ENCODE measurements at regions not wholly inside any gene's neighbourhood (a gene's known extent, or its start where the extent isn't known, plus 50 kb on each side); places are given as distances from the start of the nearest gene placed in this dataset.

DNA sequence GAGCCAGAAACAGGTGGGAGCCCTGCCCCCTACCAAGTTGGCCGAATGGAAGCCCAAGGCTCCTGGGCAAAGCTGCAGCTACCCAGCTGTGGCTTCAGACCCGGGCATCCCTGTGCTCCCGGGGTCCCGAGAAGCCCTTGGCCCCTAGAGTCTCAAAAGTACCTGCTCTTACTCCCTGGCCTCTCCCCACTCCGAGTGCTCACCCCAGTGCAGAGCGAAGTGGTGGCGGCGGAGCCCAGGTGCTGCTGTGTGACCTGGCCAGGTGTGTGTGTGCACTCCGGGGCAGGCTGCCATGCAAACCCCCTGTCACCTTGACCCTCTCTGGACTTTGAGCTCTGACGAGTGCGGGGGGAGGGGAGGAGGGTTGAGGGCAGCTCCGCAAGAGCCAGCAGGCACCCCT lies 493.8 kb upstream of the MANEA start:
- H3K9ac ChIP-seq (ENCODE audit: insufficient read depth in 1 of 2, low read depth in 2 of 2, low read length in 2 of 2), result no peak overlapping the region
- intact Hi-C loops (cut with micrococcal nuclease), result no loop called here
- ATAC-seq (no peak), FAIRE-seq (no peak), DNase-seq (ENCODE audit: extremely low read depth in 1 of 4, low spot score in 3 of 4) (no peak)
- H3K4me3 ChIP-seq, result no peak overlapping the region
- H3K79me2 ChIP-seq (ENCODE audit: control insufficient read depth, insufficient read depth, low read length), result no peaks in the 10 kb centered on the region
- no peak overlapping the region for H3K4me2 ChIP-seq (ENCODE audit: insufficient read depth, low read length)
- no TSS peak for BruUV-seq (replicated peaks)
- in situ Hi-C loops (cut with MboI), result loop anchor here (5.0 kb wide), 1 partner anchor 71 kb away; no protein-coding TSS in a partner anchor
- H4K20me1 ChIP-seq (replicated peaks; ENCODE audit: control insufficient read depth, insufficient read depth, low read length), result no peaks in the 10 kb centered on the region
- no peaks in the 10 kb centered on the region for H3K36me3 ChIP-seq (ENCODE audit: control insufficient read depth, insufficient read depth, low read length)
- H3K9me3 ChIP-seq (replicated peaks; ENCODE audit: control insufficient read depth, insufficient read depth, low read depth, low read length), result no peaks in the 10 kb centered on the region
- ChIA-PET POLR2A (no interaction called here), CTCF (ENCODE audit: low intra/inter-chr PET ratio) (no interaction called here)
- no peaks in the 10 kb centered on the region for H3K9me1 ChIP-seq (ENCODE audit: control insufficient read depth, insufficient read depth, low read length)
- H3K27me3 ChIP-seq (ENCODE audit: control insufficient read depth in 2 of 2, insufficient read depth in 2 of 2, low read length in 2 of 2), result no peaks in the 10 kb centered on the region
- no peak overlapping the region for H2AFZ ChIP-seq (ENCODE audit: low read depth, low read length)
- H3K4me1 ChIP-seq (replicated peaks in 1 of 2; ENCODE audit: control insufficient read depth in 2 of 2, insufficient read depth in 2 of 2, low read length in 2 of 2), result no peaks in the 10 kb centered on the region
- 0% methylated on average over 9 of the region's 12 CpGs for WGBS (ENCODE audit: insufficient coverage, low coverage, missing lambda C conversion rate)
- no peak for TF ChIP-seq ZNF12 (CRISPR knock-in tag; IDR thresholded peaks at IDR 0.05)
- TF ChIP-seq HIVEP1 (CRISPR knock-in tag; IDR thresholded peaks at IDR 0.05), result no peak
- TF ChIP-seq, protein P1, sequence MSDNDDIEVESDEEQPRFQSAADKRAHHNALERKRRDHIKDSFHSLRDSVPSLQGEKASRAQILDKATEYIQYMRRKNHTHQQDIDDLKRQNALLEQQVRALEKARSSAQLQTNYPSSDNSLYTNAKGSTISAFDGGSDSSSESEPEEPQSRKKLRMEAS (CRISPR knock-in tag; IDR thresholded peaks at IDR 0.05), result no peak
- TF ChIP-seq, protein P2, sequence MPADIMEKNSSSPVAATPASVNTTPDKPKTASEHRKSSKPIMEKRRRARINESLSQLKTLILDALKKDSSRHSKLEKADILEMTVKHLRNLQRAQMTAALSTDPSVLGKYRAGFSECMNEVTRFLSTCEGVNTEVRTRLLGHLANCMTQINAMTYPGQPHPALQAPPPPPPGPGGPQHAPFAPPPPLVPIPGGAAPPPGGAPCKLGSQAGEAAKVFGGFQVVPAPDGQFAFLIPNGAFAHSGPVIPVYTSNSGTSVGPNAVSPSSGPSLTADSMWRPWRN (IDR thresholded peaks at IDR 0.05; ENCODE audit: low read depth), result no peak
- TF ChIP-seq FUS (optimal IDR thresholded peaks at IDR 0.05; ENCODE audit: low read depth, low read length), result no peak
- TF ChIP-seq SMC3 (conservative IDR thresholded peaks at IDR 0.05; ENCODE audit: insufficient read depth, low read depth, low read length), result no peak
- TF ChIP-seq NR2F6 (CRISPR knock-in tag; IDR thresholded peaks at IDR 0.05), result no peak
- no peak for TF ChIP-seq RBM15 (IDR thresholded peaks at IDR 0.05; ENCODE audit: insufficient read depth, low read length)
- no peak for TF ChIP-seq ETV6 (IDR thresholded peaks at IDR 0.05; ENCODE audit: borderline replicate concordance in 1 of 2, low read depth in 2 of 2, low read length in 1 of 2)
- TF ChIP-seq ETV6 (CRISPR knock-in tag; IDR thresholded peaks at IDR 0.05; ENCODE audit: borderline replicate concordance), result no peak
- no peak for TF ChIP-seq MYNN (IDR thresholded peaks at IDR 0.05)
- TF ChIP-seq MYNN (CRISPR knock-in tag; IDR thresholded peaks at IDR 0.05), result no peak
- no peak for TF ChIP-seq NONO (IDR thresholded peaks at IDR 0.05; ENCODE audit: low read depth in 2 of 2, low read length in 1 of 2)
- TF ChIP-seq NFYB (IDR thresholded peaks at IDR 0.05; ENCODE audit: extremely low read depth, insufficient read length), result no peak
- TF ChIP-seq KDM1A (IDR thresholded peaks at IDR 0.05), result no peak
- no peak for TF ChIP-seq MTA3 (IDR thresholded peaks at IDR 0.05; ENCODE audit: borderline replicate concordance)
- H3K27ac ChIP-seq (ENCODE audit: extremely low read depth, low read depth, low read length), result no peak overlapping the region
